GM21360 (cell line): ENCODE measurements at regions not wholly inside any gene's neighbourhood (a gene's known extent, or its start where the extent isn't known, plus 50 kb on each side); places are given as distances from the start of the nearest gene placed in this dataset.
A peak's percentile ranks its signal among the peaks of the same experiment; 100 is the strongest.
"Not testable (repeated sequence)": the region's sequence is repeated elsewhere in the genome, so short reads cannot be mapped to it uniquely, and the experiment has no call there.

ENCODE experiments used
- ATAC-seq: cut with Tn5 transposase; IDR thresholded peaks from one replicate; pipeline ENCODE4 v1.9.1; 2021; ENCODE audit warnings: mild to moderate bottlenecking, moderate library complexity; ENCODE audit not compliant: unreplicated experiment

- no peak for ATAC-seq
Observed at GRCh38 chr7:136266457-136266856, 289.3 kb upstream of the MTPN start.

GRCh38 chr7:136264304-136264703 lies 287.1 kb upstream of the MTPN start:
- not testable (repeated sequence) for ATAC-seq

- ATAC-seq, result not testable (repeated sequence)
Observed at GRCh38 chr7:136263112-136263860, 286.1 kb upstream of the MTPN start.

GRCh38 chr7:136260591-136260990 lies 283.4 kb upstream of the MTPN start:
- not testable (repeated sequence) for ATAC-seq

DNA sequence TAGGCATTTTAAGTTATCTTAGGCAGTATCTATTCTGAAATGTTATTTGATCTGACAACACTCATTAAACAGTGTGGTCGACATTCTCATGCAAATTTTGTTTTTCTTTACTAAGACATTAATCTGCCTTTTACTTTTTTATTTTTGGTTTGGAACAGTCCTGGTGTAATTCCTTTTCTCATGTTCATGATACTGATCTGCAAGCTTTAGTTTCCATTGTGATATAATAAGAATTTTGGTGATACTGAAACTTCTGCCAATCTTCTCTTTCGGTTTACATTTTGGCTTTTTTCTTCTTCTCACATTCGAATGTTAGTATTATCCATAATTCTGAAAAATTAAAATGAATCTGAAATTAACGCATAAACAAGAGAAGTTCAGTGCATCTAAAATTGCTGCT lies 281.9 kb upstream of the MTPN start:
- no peak for ATAC-seq

DNA sequence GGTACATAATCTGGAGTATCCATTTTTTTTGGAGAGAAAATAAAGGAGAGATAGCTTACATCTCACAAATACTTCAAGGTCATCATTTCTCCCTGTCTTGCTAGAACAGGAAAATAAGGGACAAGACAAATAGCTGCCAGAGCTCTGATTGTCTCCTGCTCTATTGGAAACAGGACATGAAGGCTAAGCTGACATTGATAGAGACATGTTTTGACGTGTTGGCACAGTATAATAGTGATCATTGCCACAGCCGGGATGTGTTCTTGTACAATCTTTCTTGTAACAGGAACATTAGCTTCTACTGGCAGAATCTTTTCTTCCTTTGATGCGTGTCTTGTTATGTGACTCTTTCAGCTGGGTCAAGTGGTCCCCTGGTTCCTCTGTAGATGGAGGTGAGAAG lies 279.3 kb upstream of the MTPN start:
- no peak for ATAC-seq

DNA sequence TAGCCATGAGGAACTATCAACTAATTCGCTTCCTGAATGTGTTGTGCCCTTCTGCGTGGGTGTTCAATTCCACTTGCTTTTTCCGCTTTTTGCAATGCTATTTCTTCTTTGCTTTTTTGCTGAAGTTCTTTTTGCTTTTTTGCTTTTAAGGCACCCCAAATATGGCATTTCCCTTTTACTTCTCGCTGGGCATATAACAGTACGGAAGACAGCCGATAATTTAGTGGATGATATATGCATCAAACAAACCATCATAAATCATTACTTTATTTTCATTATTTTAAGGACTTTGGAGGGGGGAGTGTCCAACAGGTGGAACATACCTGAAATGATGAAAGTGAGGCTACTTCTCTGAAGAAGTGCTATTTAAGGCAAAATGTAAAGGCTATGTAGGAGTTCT lies 277.0 kb upstream of the MTPN start:
- no peak for ATAC-seq

DNA sequence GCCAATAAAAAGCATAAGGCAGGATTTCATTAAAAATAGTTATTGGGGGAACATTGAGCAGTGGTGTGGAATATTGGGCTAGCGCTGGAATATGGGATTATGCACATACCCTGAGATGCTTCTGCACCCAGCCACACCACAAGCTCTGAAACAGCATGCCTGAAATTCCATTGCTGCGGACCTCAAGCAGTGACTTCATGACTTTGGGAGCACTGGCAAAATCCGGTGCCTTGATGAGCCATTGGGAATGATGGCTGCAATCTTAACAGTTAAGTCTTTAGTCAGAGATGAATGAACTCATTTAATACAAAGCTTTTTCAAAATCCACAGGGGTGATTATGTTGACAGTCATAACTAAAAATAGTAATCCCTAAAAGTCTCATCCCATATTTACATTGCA lies 274.7 kb upstream of the MTPN start:
- ATAC-seq, result no peak

DNA sequence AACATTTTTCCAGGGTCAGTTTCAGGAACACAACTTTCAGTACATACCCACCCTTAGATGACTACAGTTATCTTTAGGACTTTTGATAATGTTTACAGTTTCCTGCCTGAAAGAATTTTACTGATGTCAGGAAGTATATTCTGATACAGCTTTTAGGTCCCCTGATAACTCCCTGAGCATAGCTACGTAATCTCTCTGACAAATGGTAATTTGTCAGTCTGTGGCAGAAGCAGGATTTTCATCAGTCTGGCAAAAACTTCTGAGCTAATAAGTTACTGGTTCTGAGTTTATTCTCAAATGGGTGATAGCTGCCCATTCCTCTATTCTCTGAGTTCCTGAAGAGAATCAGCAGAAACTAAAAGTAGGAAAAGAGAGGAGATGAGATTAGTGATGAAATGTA lies 270.1 kb upstream of the MTPN start:
- ATAC-seq, result no peak

GRCh38 chr7:136245327-136246004 lies 268.3 kb upstream of the MTPN start:
- no peak for ATAC-seq

DNA sequence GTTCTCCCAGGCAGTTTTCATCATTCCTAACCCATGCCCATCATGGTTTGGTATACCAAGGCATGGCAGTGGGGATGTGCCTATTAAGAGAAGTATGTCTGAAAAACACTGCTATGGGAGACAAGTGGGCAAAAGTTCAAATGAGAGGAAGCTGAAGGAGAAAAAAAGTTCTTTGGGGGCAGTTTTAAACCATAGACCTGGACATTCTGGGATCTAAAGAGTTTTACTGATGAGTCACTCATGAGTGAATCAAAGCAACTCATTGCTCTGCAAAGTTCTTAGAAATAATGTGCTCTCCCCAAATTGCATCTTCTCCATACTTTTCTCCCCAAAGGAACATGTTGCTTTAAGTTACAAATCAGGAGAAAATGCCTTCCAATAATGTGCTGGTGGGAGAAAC lies 256.9 kb upstream of the MTPN start:
- no peak for ATAC-seq

DNA sequence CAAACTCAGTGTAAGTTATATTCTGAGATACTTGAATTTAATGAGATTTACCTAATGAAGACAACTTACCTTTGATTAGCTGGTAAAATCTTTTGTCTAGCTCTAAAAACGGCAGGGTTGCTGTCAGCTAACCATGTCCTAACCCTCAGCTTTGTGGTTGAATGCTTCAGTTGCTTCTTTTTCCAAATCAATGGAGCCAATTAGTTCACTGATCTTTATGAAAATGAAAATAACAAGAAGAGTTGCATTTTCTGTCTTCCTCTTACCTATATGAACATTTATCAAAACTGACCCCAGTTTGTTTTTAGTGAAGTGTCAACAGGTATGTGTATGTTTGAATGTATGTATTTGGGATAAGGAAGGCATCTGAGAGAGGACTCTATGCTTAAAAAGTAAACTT lies 253.1 kb upstream of the MTPN start:
- no peak for ATAC-seq

- ATAC-seq, result no peak
Observed at GRCh38 chr7:136229790-136230189, 252.6 kb upstream of the MTPN start.

DNA sequence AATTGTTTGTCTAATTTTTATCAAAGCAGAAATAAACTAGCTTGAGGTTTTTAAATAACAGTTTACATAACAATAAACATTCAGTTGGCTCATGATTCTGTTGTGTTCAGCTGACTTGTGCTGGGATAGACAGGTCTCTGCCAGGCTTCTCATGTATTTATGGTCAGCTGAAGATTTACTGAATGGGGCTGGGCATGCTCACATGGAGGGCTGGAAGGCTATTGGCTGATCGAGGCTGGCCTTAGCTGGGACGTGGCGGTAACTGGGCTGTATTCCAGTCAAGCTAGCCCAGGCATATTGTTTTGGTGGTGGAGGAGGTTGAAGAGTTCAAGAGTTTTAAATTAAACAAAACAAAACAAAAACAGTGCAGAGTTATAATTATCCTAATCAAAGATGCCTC lies 251.0 kb upstream of the MTPN start:
- ATAC-seq, result no peak

GRCh38 chr7:136214356-136214755 lies 237.2 kb upstream of the MTPN start:
- no peak for ATAC-seq

GRCh38 chr7:136213012-136213411 lies 235.9 kb upstream of the MTPN start:
- no peak for ATAC-seq

GRCh38 chr7:136210664-136211063 lies 233.5 kb upstream of the MTPN start:
- ATAC-seq, result no peak

DNA sequence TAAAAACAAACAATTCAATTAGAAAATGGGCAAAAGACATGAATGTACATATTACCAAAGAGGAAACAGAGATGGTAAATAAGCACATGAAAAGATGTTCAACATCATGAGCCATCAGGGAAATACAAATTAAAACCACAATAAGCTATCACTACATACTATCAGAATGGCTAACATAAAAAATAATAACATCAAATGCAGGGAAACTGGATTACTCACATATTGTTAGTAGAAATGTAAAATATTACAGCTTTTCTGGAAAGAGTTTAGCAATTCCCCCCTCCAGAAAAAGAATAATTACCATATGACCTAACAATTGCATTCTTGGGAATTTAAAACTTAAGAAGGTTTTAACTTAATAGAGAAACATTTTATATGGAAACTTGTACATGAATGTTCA lies 232.9 kb upstream of the MTPN start:
- ATAC-seq, result no peak

DNA sequence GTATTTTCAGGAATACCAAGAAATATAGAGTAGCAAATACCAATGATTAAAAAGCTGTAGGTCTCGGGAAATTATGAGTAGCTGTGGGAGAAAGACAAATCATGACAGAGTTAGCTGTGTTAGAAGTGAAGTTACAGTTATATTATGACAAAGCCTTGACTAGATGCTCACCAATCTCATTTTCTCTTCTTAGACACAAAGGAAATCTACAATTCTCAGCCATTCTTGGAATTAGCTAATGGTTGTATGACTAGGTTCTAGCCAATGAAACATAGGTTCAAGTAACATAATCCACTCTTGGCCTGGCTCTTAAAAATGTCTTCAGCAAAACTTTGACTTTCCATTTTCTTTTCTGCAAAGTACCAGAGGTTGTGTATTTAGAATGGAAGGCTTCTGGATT lies 228.8 kb upstream of the MTPN start:
- no peak for ATAC-seq

- no peak for ATAC-seq
Observed at GRCh38 chr7:136198168-136198567, 221.0 kb upstream of the MTPN start.

GRCh38 chr7:136194878-136195277 lies 217.7 kb upstream of the MTPN start:
- ATAC-seq, result peak; percentile 68

- ATAC-seq, result no peak
Observed at GRCh38 chr7:136193940-136194339, 216.8 kb upstream of the MTPN start.
